SK-N-SH (cell line): ENCODE measurements at regions not wholly inside any gene's neighbourhood (a gene's known extent, or its start where the extent isn't known, plus 50 kb on each side); places are given as distances from the start of the nearest gene placed in this dataset.
A peak's percentile ranks its signal among the peaks of the same experiment; 100 is the strongest.

Experiments used
- CTCF ChIP-seq: fragments of 200-600 bp; sonication (generic); IDR thresholded peaks from 2 replicates; pipeline ENCODE4 v1.6.1; 2017; ENCODE audit warnings: antibody characterized with exemption, mild to moderate bottlenecking, moderate library complexity
- EZH2phosphoT487 ChIP-seq: fragments of 200-600 bp; sonication (generic); IDR thresholded peaks from 2 replicates; pipeline ENCODE4 v1.6.1; 2017; ENCODE audit warnings: low read depth, mixed run types, mild to moderate bottlenecking, antibody characterized with exemption, moderate library complexity, borderline replicate concordance
- MAX ChIP-seq: IDR thresholded peaks from 2 replicates; pipeline ENCODE4 v1.4.0; 2012; ENCODE audit warnings: low read depth
- POLR2AphosphoS5 ChIP-seq: IDR thresholded peaks from 2 replicates; pipeline ENCODE4 v1.6.1; 2012; ENCODE audit warnings: low read depth, low read length
- RAD21 ChIP-seq: IDR thresholded peaks from 2 replicates; pipeline ENCODE4 v1.6.1; 2012; ENCODE audit warnings: mild to moderate bottlenecking, low read length
- REST ChIP-seq: IDR thresholded peaks from 2 replicates; pipeline ENCODE4 v1.6.1; 2012; ENCODE audit warnings: mild to moderate bottlenecking, low read depth, low read length, moderate library complexity
- RFX5 ChIP-seq: IDR thresholded peaks from 2 replicates; pipeline ENCODE4 v1.6.1; 2012; ENCODE audit warnings: mild to moderate bottlenecking, improper control_type of control experiment, low read length
- TCF12 ChIP-seq: IDR thresholded peaks from 2 replicates; pipeline ENCODE4 v1.4.0; 2012
- YY1 ChIP-seq: IDR thresholded peaks from 2 replicates; pipeline ENCODE4 v1.4.0; 2012; ENCODE audit warnings: low read depth, mild to moderate bottlenecking

- TF ChIP-seq MAX: no peak
- TF ChIP-seq CTCF: no peak
- no peak for TF ChIP-seq RFX5
- no peak for TF ChIP-seq REST
- TF ChIP-seq POLR2AphosphoS5: no peak
- peak; percentile 6; the same call in 1 of the 2 replicates for TF ChIP-seq TCF12
- TF ChIP-seq EZH2phosphoT487: no peak
- no peak for TF ChIP-seq YY1
- TF ChIP-seq RAD21: no peak
These were observed 289.2 kb downstream of the KLF12 start for GRCh38 chr13:73844986-73845385.
